ENCODE measurements at regions not wholly inside any gene's neighbourhood (a gene's known extent, or its start where the extent isn't known, plus 50 kb on each side); places are given as distances from the start of the nearest gene placed in this dataset.
A peak's percentile ranks its signal among the peaks of the same experiment; 100 is the strongest.
"Not testable (repeated sequence)": the region's sequence is repeated elsewhere in the genome, so short reads cannot be mapped to it uniquely, and the experiment has no call there.

GRCh38 chr7:106499897-106500296 lies 161.1 kb downstream of the CCDC71L start:
- DNase-seq (no peak), ATAC-seq (no peak)
- intact Hi-C loops (cut with micrococcal nuclease) = no loop called here

- ATAC-seq; intact Hi-C loops (cut with micrococcal nuclease); DNase-seq: not testable (repeated sequence)
Measured at GRCh38 chr7:106498005-106498404, 163.0 kb downstream of the CCDC71L start.

GRCh38 chr7:106493041-106493731 lies 167.8 kb downstream of the CCDC71L start:
- intact Hi-C loops (cut with micrococcal nuclease) = no loop called here
- ATAC-seq (no peak), DNase-seq (no peak)

GRCh38 chr7:106488465-106488864 lies 172.5 kb downstream of the CCDC71L start:
- no peak for ATAC-seq
- no peak for DNase-seq
- intact Hi-C loops (cut with micrococcal nuclease) = no loop called here

GRCh38 chr7:106487892-106488291 lies 173.1 kb downstream of the CCDC71L start:
- intact Hi-C loops (cut with micrococcal nuclease) = no loop called here
- no peak for ATAC-seq
- DNase-seq = no peak

- intact Hi-C loops (cut with micrococcal nuclease) = no loop called here
- ATAC-seq = no peak
Measured at GRCh38 chr7:106486331-106486730, 174.6 kb downstream of the CCDC71L start.

GRCh38 chr7:106485919-106486318 lies 175.0 kb downstream of the CCDC71L start:
- ATAC-seq (no peak), DNase-seq (no peak)
- intact Hi-C loops (cut with micrococcal nuclease) = no loop called here

More at GRCh38 chr7:106486331-106486730, 174.6 kb downstream of the CCDC71L start:
- no peak for DNase-seq

GRCh38 chr7:106485031-106485551 lies 175.9 kb downstream of the CCDC71L start:
- DNase-seq = no peak
- intact Hi-C loops (cut with micrococcal nuclease) = no loop called here
- peak; percentile 74 for ATAC-seq

GRCh38 chr7:106484562-106484961 lies 176.4 kb downstream of the CCDC71L start:
- peak; percentile 63 for ATAC-seq
- DNase-seq = no peak
- intact Hi-C loops (cut with micrococcal nuclease) = no loop called here

GRCh38 chr7:106482091-106482490 lies 178.9 kb downstream of the CCDC71L start:
- ATAC-seq (no peak), DNase-seq (no peak)
- intact Hi-C loops (cut with micrococcal nuclease) = no loop called here

- no peak for ATAC-seq
- no peak for DNase-seq
- intact Hi-C loops (cut with micrococcal nuclease) = no loop called here
Measured at GRCh38 chr7:106480616-106481031, 180.3 kb downstream of the CCDC71L start.

GRCh38 chr7:106480161-106480579 lies 180.8 kb downstream of the CCDC71L start:
- intact Hi-C loops (cut with micrococcal nuclease) = no loop called here
- DNase-seq = no peak
- no peak for ATAC-seq

GRCh38 chr7:106476751-106477150 lies 184.2 kb downstream of the CCDC71L start:
- intact Hi-C loops (cut with micrococcal nuclease) = no loop called here
- ATAC-seq (no peak), DNase-seq (no peak)

- intact Hi-C loops (cut with micrococcal nuclease) = no loop called here
- DNase-seq (no peak), ATAC-seq (no peak)
Measured at GRCh38 chr7:106472741-106473140, 188.0 kb upstream of the NAMPT start.

GRCh38 chr7:106471686-106472440 lies 187.1 kb upstream of the NAMPT start:
- no peak for DNase-seq
- ATAC-seq = no peak
- intact Hi-C loops (cut with micrococcal nuclease) = no loop called here

- intact Hi-C loops (cut with micrococcal nuclease) = no loop called here
- DNase-seq = no peak
- ATAC-seq = no peak
Measured at GRCh38 chr7:106471021-106471420, 186.2 kb upstream of the NAMPT start.

- peak; percentile 28 for ATAC-seq
- no peak for DNase-seq
- intact Hi-C loops (cut with micrococcal nuclease) = loop anchor here (10.0 kb wide), 1 partner anchor 182 kb away; the partner anchor contains the start of gene NAMPT
Measured at GRCh38 chr7:106466867-106467266, 182.1 kb upstream of the NAMPT start.

GRCh38 chr7:106465704-106466468 lies 181.1 kb upstream of the NAMPT start:
- no peak for DNase-seq
- ATAC-seq = peak; percentile 46
- intact Hi-C loops (cut with micrococcal nuclease) = loop anchor here (10.0 kb wide), 1 partner anchor 181 kb away; the partner anchor contains the start of gene NAMPT

GRCh38 chr7:106464651-106465050 lies 179.9 kb upstream of the NAMPT start:
- ATAC-seq (no peak), DNase-seq (no peak)
- intact Hi-C loops (cut with micrococcal nuclease) = loop anchor here (10.0 kb wide), 1 partner anchor 180 kb away; the partner anchor contains the start of gene NAMPT
